A549 (cell line): ENCODE measurements at regions not wholly inside any gene's neighbourhood (a gene's known extent, or its start where the extent isn't known, plus 50 kb on each side); places are given as distances from the start of the nearest gene placed in this dataset.

Source experiments
- ATAC-seq, 2 experiments: fragments of 200-7000 bp in 1 of 2; fragments of >200 bp in 1 of 2; cut with Nextera tagmentation in 1 of 2; cut with Tn5 transposase in 1 of 2; 3 replicates each; pipeline versions ENCODE4 v1.8.0 to v1.9.1; 2018 to 2020; ENCODE audit warnings: mild to moderate bottlenecking in 1 of 2, moderate library complexity in 1 of 2
- CTCF ChIA-PET: fragments of 300-600 bp; sonication (Branson Sonifier 250); formaldehyde crosslinking; extraction: SDS; loops from one replicate; lab custom pipeline; 2021; ENCODE audit warnings: antibody characterized with exemption, inconsistent platforms; lab: Yijun Ruan, JAX
- POLR2A ChIA-PET: fragments of 350-600 bp; formaldehyde crosslinking; extraction: SDS; loops from one replicate; lab custom pipeline; 2021; ENCODE audit warnings: antibody characterized with exemption, inconsistent platforms; lab: Yijun Ruan, JAX
- DNase-seq, 2 experiments: peaks; one replicate each; pipeline versions ENCODE4 v3.0.0 to v3.0.0-alpha.2; 2011 to 2016; ENCODE audit warnings: low read depth in 1 of 2, low spot score in 1 of 2
- FAIRE-seq: peaks from 2 replicates; lab custom pipeline; 2011; peaks lifted over from hg19 to GRCh38; lab: Jason Lieb, UNC
- H3K27ac ChIP-seq, 2 experiments: fragments of >200 bp; sonication (Bioruptor Twin); formaldehyde crosslinking; 3 replicates each; pipeline ENCODE4 v1.5.1; 2016 to 2017
- H3K4me1 ChIP-seq: fragments of >200 bp; sonication (Bioruptor Twin); formaldehyde crosslinking; 3 replicates; pipeline ENCODE4 v1.6.1; 2016
- H3K4me2 ChIP-seq: fragments of >200 bp; sonication (Bioruptor Twin); formaldehyde crosslinking; 3 replicates; pipeline ENCODE4 v1.6.1; 2016
- H3K4me3 ChIP-seq: fragments of >200 bp; sonication (Bioruptor Twin); formaldehyde crosslinking; 3 replicates; pipeline ENCODE4 v1.5.1; 2016
- H3K9me3 ChIP-seq: fragments of >200 bp; sonication (Bioruptor Twin); formaldehyde crosslinking; 3 replicates; pipeline ENCODE4 v1.6.1; 2016
- CBX2 ChIP-seq: fragments of 200-600 bp; sonication (generic); IDR thresholded peaks from 2 replicates; pipeline ENCODE4 v1.6.1; 2016; ENCODE audit warnings: low read depth, mild to moderate bottlenecking, borderline replicate concordance
- CBX8 ChIP-seq: fragments of 200-600 bp; sonication (generic); IDR thresholded peaks from 2 replicates; pipeline ENCODE4 v1.6.1; 2016
- CHD2 ChIP-seq: fragments of 150-350 bp; IDR thresholded peaks from 2 replicates; pipeline ENCODE4 v1.6.1; 2014; ENCODE audit warnings: low read length; ENCODE audit not compliant: partially characterized antibody
- EHF ChIP-seq: fragments of 250-450 bp; sonication (Bioruptor Pico); IDR thresholded peaks from 2 replicates; pipeline ENCODE4 v1.5.0; 2020; ENCODE audit warnings: mild to moderate bottlenecking
- EHMT2 ChIP-seq: fragments of 200-600 bp; sonication (generic); IDR thresholded peaks from 2 replicates; pipeline ENCODE4 v1.6.1; 2016; ENCODE audit warnings: antibody characterized with exemption, low read depth, mild to moderate bottlenecking, moderate library complexity
- EP300 ChIP-seq, 2 experiments: fragments of >200 bp; sonication (Bioruptor Twin); formaldehyde crosslinking; IDR thresholded peaks; 2 replicates in 1 of 2; 3 replicates in 1 of 2; pipeline ENCODE4 v1.6.1; 2016 to 2017
- FOSB ChIP-seq: fragments of 250-450 bp; sonication (Bioruptor Pico); IDR thresholded peaks from 2 replicates; pipeline ENCODE4 v1.5.0; 2020; ENCODE audit warnings: mild to moderate bottlenecking, moderate library complexity
- FOSL2 ChIP-seq, 2 experiments: fragments of 450-650 bp in 1 of 2; fragments of >200 bp in 1 of 2; sonication (Bioruptor Twin) in 1 of 2; formaldehyde crosslinking; IDR thresholded peaks; 2 replicates each; pipeline versions ENCODE4 v1.5.0 to v1.6.1; 2016 to 2020; ENCODE audit warnings: mild to moderate bottlenecking in 1 of 2, moderate library complexity in 1 of 2
- FOXS1 ChIP-seq: fragments of 250-450 bp; sonication (Bioruptor Pico); IDR thresholded peaks from 2 replicates; pipeline ENCODE4 v1.5.0; 2020; ENCODE audit warnings: mild to moderate bottlenecking, moderate library complexity
- GATA3 ChIP-seq: IDR thresholded peaks from 2 replicates; pipeline ENCODE4 v1.6.1; 2012; ENCODE audit warnings: borderline replicate concordance
- HDAC2 ChIP-seq: fragments of 200-600 bp; sonication (generic); IDR thresholded peaks from 2 replicates; pipeline ENCODE4 v1.6.1; 2016
- HOXB5 ChIP-seq: fragments of 250-450 bp; sonication (Bioruptor Pico); IDR thresholded peaks from 2 replicates; pipeline ENCODE4 v1.5.0; 2020; ENCODE audit warnings: mild to moderate bottlenecking, moderate library complexity
- JUNB ChIP-seq: fragments of >200 bp; sonication (Bioruptor Twin); formaldehyde crosslinking; IDR thresholded peaks from 2 replicates; pipeline ENCODE4 v1.6.1; 2016
- KDM1A ChIP-seq: fragments of 200-600 bp; sonication (generic); IDR thresholded peaks from 2 replicates; pipeline ENCODE4 v1.6.1; 2016; ENCODE audit warnings: low read depth, mild to moderate bottlenecking
- MAFK ChIP-seq: fragments of 450-650 bp; IDR thresholded peaks from 2 replicates; pipeline ENCODE4 v1.6.1; 2014; ENCODE audit not compliant: partially characterized antibody
- MAZ ChIP-seq: fragments of 150-350 bp; IDR thresholded peaks from 2 replicates; pipeline ENCODE4 v1.6.1; 2014; ENCODE audit warnings: antibody characterized with exemption, low read depth, low read length, borderline replicate concordance
- POLR2A ChIP-seq: IDR thresholded peaks from 2 replicates; pipeline ENCODE4 v1.6.1; 2012; ENCODE audit warnings: mild to moderate bottlenecking, low read length
- POLR2AphosphoS2 ChIP-seq: conservative IDR thresholded peaks from 2 replicates; pipeline ENCODE4 v1.6.1; 2012; ENCODE audit warnings: low read length, improper control_type of control experiment, inconsistent platforms
- RFX5 ChIP-seq: fragments of 450-650 bp; IDR thresholded peaks from 2 replicates; pipeline ENCODE4 v1.7.1; 2014; ENCODE audit warnings: antibody characterized with exemption, mild to moderate bottlenecking, moderate library complexity
- RNF2 ChIP-seq: fragments of 200-600 bp; sonication (generic); IDR thresholded peaks from 2 replicates; pipeline ENCODE4 v1.6.1; 2016; ENCODE audit warnings: low read depth, mild to moderate bottlenecking, antibody characterized with exemption, moderate library complexity, borderline replicate concordance
- SMC3 ChIP-seq: fragments of >200 bp; sonication (Bioruptor Twin); formaldehyde crosslinking; IDR thresholded peaks from 3 replicates; pipeline ENCODE4 v1.6.1; 2018; ENCODE audit warnings: inconsistent platforms
- SREBF2 ChIP-seq: fragments of 450-650 bp; IDR thresholded peaks from 2 replicates; pipeline ENCODE4 v1.6.1; 2014; ENCODE audit warnings: mild to moderate bottlenecking, moderate library complexity
- TP53 ChIP-seq: fragments of 250-450 bp; sonication (Bioruptor Pico); IDR thresholded peaks from 2 replicates; pipeline ENCODE4 v1.5.0; 2021; ENCODE audit warnings: mild to moderate bottlenecking, moderate library complexity
- ZC3H11A ChIP-seq: fragments of 450-650 bp; IDR thresholded peaks from 2 replicates; pipeline ENCODE4 v1.6.1; 2014; ENCODE audit warnings: antibody characterized with exemption, mild to moderate bottlenecking
- ZFP36 ChIP-seq: fragments of 450-650 bp; IDR thresholded peaks from 2 replicates; pipeline ENCODE4 v1.6.1; 2014; ENCODE audit warnings: borderline replicate concordance; ENCODE audit not compliant: partially characterized antibody
- ZNF302 ChIP-seq: fragments of 250-450 bp; sonication (Bioruptor Pico); IDR thresholded peaks from 2 replicates; pipeline ENCODE4 v1.9.0; 2021; ENCODE audit warnings: inconsistent platforms, mild to moderate bottlenecking, moderate library complexity
- ZSCAN20 ChIP-seq: fragments of 250-450 bp; sonication (Bioruptor Pico); IDR thresholded peaks from 2 replicates; pipeline ENCODE4 v1.8.0; 2022; ENCODE audit warnings: mild to moderate bottlenecking, moderate library complexity
- WGBS: methylation state at CpG from one replicate; pipeline ENCODE4 v1.1.6; 2017; ENCODE audit errors: missing lambda C conversion rate; 5-methylcytosine and 5-hydroxymethylcytosine counted together
- TF ChIP-seq, protein P1 (sequence below): fragments of >200 bp; sonication (Bioruptor Twin); formaldehyde crosslinking; IDR thresholded peaks from 2 replicates; pipeline ENCODE4 v1.6.1; 2016
- TF ChIP-seq, protein P2 (sequence below): fragments of 150-350 bp; IDR thresholded peaks from 2 replicates; pipeline ENCODE4 v1.6.1; 2014; ENCODE audit warnings: low read depth, mild to moderate bottlenecking, low read length
- TF ChIP-seq, protein P3 (sequence below): fragments of 250-450 bp; sonication (Bioruptor Pico); IDR thresholded peaks from 2 replicates; pipeline ENCODE4 v1.5.0; 2020; ENCODE audit warnings: low read depth, mild to moderate bottlenecking, moderate library complexity
- TF ChIP-seq, protein P4 (sequence below): fragments of >200 bp; sonication (Bioruptor Twin); formaldehyde crosslinking; IDR thresholded peaks from 3 replicates; pipeline ENCODE4 v1.5.1; 2016

DNA sequence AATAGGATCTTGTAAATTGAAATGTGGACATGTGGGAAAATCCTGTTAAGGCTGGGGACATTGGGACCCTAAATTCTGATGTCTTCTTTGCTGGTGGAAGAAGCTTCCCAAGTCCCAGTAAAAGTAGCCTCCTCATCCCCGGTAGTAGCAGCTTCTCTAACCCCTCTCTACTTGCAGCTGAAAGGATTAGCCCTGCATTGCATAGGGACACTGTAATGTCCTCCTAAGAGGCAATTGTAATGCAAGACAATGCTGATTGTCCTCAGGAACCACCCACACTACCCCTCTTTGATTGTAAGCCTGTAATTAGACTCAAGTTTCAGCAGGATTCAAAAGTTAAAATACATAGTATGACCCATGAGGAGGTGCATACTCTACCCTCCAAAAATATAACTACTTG, 1938.4 kb upstream of the C9orf72 start (continued):
- TF ChIP-seq, protein P1, sequence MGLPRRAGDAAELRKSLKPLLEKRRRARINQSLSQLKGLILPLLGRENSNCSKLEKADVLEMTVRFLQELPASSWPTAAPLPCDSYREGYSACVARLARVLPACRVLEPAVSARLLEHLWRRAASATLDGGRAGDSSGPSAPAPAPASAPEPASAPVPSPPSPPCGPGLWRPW, result no peak
- no peak for TF ChIP-seq ZSCAN20 (CRISPR knock-in tag)
- TF ChIP-seq ZNF302 (CRISPR knock-in tag), result no peak

DNA sequence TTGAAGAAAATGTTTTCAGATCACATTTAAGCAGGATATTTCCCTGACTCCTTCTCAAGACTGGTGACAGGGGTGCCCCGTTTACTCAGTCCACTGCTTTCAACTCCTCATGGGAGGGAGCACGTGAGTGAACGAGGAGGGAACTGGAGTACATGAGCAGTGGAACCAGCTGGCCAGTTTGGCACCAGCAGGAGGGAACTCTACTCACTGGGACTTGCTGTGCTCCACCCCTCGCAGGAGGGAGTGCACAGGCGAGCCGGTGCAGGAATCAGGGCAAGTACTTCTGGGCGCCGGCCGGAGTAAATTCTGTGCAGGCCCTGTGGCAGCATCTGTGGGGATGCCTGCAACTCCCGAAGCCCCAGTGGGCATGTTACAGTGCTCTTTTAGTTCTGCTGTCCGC, 1941.1 kb upstream of the C9orf72 start:
- 28% methylated on average over 6 of the region's 11 CpGs for WGBS
- Histone ChIP-seq H3K4me2 (peak overlapping the region; percentile 49), H3K4me3 (no peak overlapping the region), H3K27ac (no peak overlapping the region), H3K4me1 (no peaks in the 10 kb centered on the region), H3K9me3 (no peaks in the 10 kb centered on the region)
- FAIRE-seq (no peak), ATAC-seq (peak; percentile 44 to 83; a peak in 5 of 6 replicates), DNase-seq (peak in 1 of 2 experiments; percentile 1)
- TF ChIP-seq MAFK (no peak), POLR2A (no peak), EHF (CRISPR knock-in tag) (no peak), RNF2 (no peak), SREBF2 (no peak), HOXB5 (CRISPR knock-in tag) (no peak), FOXS1 (CRISPR knock-in tag) (no peak), CHD2 (no peak), MAZ (no peak), HDAC2 (no peak), ZFP36 (no peak), SMC3 (no peak)
- TF ChIP-seq, protein P2, sequence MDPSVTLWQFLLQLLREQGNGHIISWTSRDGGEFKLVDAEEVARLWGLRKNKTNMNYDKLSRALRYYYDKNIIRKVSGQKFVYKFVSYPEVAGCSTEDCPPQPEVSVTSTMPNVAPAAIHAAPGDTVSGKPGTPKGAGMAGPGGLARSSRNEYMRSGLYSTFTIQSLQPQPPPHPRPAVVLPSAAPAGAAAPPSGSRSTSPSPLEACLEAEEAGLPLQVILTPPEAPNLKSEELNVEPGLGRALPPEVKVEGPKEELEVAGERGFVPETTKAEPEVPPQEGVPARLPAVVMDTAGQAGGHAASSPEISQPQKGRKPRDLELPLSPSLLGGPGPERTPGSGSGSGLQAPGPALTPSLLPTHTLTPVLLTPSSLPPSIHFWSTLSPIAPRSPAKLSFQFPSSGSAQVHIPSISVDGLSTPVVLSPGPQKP, result no peak
- POLR2A ChIA-PET, result no interaction called here
- CTCF ChIA-PET, result no interaction called here

DNA sequence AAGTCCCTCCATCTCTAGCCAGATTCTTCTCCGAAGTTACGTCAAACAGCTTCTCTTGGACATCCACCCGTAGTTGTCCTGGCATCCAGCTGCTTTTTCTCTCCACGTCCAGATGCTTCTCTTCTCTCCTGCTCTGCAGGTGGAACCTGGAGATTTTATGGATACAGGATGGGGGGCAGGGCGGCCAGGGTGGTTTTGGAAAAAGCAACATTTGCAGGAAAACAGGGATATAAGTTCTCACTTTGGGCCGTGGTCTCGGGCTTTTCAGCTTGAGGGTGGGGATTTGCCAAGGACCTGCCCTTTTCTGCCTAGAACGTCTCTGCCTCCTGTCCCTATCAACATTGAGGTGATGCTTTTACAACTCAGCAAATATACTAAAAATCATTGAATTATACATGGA, 1941.6 kb upstream of the C9orf72 start:
- H3K4me2 ChIP-seq, result peak overlapping the region; percentile 49; the same call in 2 of the 3 replicates
- no peak overlapping the region for H3K4me3 ChIP-seq
- H3K4me1 ChIP-seq, result no peaks in the 10 kb centered on the region
- CTCF ChIA-PET, result no interaction called here
- POLR2A ChIA-PET, result no interaction called here
- no peak overlapping the region for H3K27ac ChIP-seq
- ATAC-seq, result no peak
- DNase-seq, result no peak
- TF ChIP-seq FOSB (CRISPR knock-in tag) (no peak), KDM1A (no peak), CHD2 (no peak)
- TF ChIP-seq, all 56 proteins: peak for 0
- WGBS, result 6% methylated on average over 8 of the region's 8 CpGs
- no peak for FAIRE-seq
- no peaks in the 10 kb centered on the region for H3K9me3 ChIP-seq

DNA sequence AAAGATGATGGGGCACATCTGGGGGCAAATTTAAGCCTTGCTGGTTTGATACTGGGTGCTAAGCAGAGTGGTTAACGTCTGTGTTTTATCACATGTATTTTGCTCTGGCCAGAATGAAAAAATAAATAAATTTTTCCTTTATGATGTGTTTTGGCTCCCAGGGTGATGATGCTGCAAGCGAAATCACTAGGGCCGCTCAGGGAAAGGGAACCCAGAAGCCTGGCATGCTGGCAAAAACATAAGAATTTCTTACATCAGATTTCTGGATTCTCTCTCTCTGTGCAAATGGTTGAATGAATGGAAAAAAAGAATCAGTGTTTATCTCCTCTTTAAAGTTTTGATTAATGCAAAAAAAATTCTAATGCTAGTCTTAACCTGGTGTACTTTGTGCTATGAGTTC, 1975.2 kb upstream of the C9orf72 start:
- Histone ChIP-seq H3K4me1 (no peaks in the 10 kb centered on the region), H3K9me3 (no peaks in the 10 kb centered on the region), H3K27ac (no peak overlapping the region), H3K4me3 (no peak overlapping the region), H3K4me2 (no peak overlapping the region)
- FAIRE-seq (no peak), DNase-seq (no peak), ATAC-seq (no peak)
- POLR2A ChIA-PET, result no interaction called here
- WGBS, result 24% methylated on average over 3 of the region's 3 CpGs
- CTCF ChIA-PET, result no interaction called here
- no peak for TF ChIP-seq ZSCAN20 (CRISPR knock-in tag)
- no peak for TF ChIP-seq POLR2A
- TF ChIP-seq RFX5, result no peak
- no peak for TF ChIP-seq SMC3
- TF ChIP-seq CBX8, result no peak
- TF ChIP-seq MAZ, result no peak
- TF ChIP-seq, protein P3, sequence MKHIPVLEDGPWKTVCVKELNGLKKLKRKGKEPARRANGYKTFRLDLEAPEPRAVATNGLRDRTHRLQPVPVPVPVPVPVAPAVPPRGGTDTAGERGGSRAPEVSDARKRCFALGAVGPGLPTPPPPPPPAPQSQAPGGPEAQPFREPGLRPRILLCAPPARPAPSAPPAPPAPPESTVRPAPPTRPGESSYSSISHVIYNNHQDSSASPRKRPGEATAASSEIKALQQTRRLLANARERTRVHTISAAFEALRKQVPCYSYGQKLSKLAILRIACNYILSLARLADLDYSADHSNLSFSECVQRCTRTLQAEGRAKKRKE, result no peak
- TF ChIP-seq ZC3H11A, result no peak
- no peak for TF ChIP-seq EHMT2
- TF ChIP-seq, protein P4, sequence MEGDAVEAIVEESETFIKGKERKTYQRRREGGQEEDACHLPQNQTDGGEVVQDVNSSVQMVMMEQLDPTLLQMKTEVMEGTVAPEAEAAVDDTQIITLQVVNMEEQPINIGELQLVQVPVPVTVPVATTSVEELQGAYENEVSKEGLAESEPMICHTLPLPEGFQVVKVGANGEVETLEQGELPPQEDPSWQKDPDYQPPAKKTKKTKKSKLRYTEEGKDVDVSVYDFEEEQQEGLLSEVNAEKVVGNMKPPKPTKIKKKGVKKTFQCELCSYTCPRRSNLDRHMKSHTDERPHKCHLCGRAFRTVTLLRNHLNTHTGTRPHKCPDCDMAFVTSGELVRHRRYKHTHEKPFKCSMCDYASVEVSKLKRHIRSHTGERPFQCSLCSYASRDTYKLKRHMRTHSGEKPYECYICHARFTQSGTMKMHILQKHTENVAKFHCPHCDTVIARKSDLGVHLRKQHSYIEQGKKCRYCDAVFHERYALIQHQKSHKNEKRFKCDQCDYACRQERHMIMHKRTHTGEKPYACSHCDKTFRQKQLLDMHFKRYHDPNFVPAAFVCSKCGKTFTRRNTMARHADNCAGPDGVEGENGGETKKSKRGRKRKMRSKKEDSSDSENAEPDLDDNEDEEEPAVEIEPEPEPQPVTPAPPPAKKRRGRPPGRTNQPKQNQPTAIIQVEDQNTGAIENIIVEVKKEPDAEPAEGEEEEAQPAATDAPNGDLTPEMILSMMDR, result no peak
- TF ChIP-seq EP300 (IDR thresholded peaks at IDR 0.05), result no peak
- TF ChIP-seq FOSL2 (IDR thresholded peaks at IDR 0.05), result no peak
- TF ChIP-seq FOSL2 (CRISPR knock-in tag; IDR thresholded peaks at IDR 0.05), result no peak
- TF ChIP-seq POLR2AphosphoS2, result no peak
- TF ChIP-seq JUNB, result no peak
- TF ChIP-seq GATA3, result no peak
- no peak for TF ChIP-seq RNF2
- TF ChIP-seq TP53, result no peak
- TF ChIP-seq CBX2, result no peak
